Testis (tissue), 2 donors: ENCODE measurements at regions not wholly inside any gene's neighbourhood (a gene's known extent, or its start where the extent isn't known, plus 50 kb on each side); places are given as distances from the start of the nearest gene placed in this dataset.

Experiments used
- DNase-seq: peaks from one replicate; pipeline ENCODE4 v3.0.0-alpha.2; 2019
- H3K27ac ChIP-seq, 2 donors: fragments of 200-600 bp; sonication (generic); one replicate each; pipeline ENCODE4 v1.5.1; 2019
- H3K27me3 ChIP-seq: fragments of 200-600 bp; sonication (generic); one replicate; pipeline ENCODE4 v1.5.1; 2019
- H3K36me3 ChIP-seq: fragments of 200-600 bp; sonication (generic); one replicate; pipeline ENCODE4 v1.5.1; 2017; ENCODE audit warnings: low read depth; ENCODE audit errors: missing control alignments
- H3K4me1 ChIP-seq: fragments of 200-600 bp; sonication (generic); one replicate; pipeline ENCODE4 v1.5.1; 2019
- H3K4me3 ChIP-seq, 2 donors: fragments of 200-600 bp; sonication (generic); one replicate each; pipeline ENCODE4 v1.5.1; 2017 to 2019
- H3K9me3 ChIP-seq: fragments of 200-600 bp; sonication (generic); one replicate; pipeline ENCODE4 v1.5.1; 2017
- CTCF ChIP-seq, 3 experiments: fragments of 450-650 bp in 2 of 3; fragments of 200-600 bp in 1 of 3; sonication (generic) in 1 of 3; IDR thresholded peaks; one replicate each; pipeline ENCODE4 v1.5.1; 2016 to 2019; ENCODE audit warnings: antibody characterized with exemption in 3 of 3, mild to moderate bottlenecking in 2 of 3, moderate library complexity in 1 of 3
- POLR2A ChIP-seq: fragments of 450-650 bp; IDR thresholded peaks from one replicate; pipeline ENCODE4 v1.6.1; 2017; ENCODE audit warnings: antibody characterized with exemption, mild to moderate bottlenecking, moderate library complexity
- WGBS, 2 donors: methylation state at CpG; one replicate each; pipeline ENCODE4 v1.1.5; 2018; 5-methylcytosine and 5-hydroxymethylcytosine counted together
- intact Hi-C: fragments of 100-400 bp; cut with DNase I; formaldehyde crosslinking; loops from one replicate; pipeline ENCODE4 v1.15.1; 2023; ENCODE audit warnings: low total_unique reads

GRCh38 chr6:44730771-44731391 lies 343.4 kb downstream of the CDC5L start:
- intact Hi-C loops = no loop called here
- no peak overlapping the region for H3K4me3 ChIP-seq
- H3K9me3 ChIP-seq = no peaks in the 10 kb centered on the region
- no peaks in the 10 kb centered on the region for H3K36me3 ChIP-seq
- WGBS, 2 donors = 67 to 78% methylated on average over 7 of the region's 7 CpGs
- no peak for DNase-seq
- H3K27ac ChIP-seq = no peak overlapping the region
- TF ChIP-seq CTCF (IDR thresholded peaks at IDR 0.05) (no peak), POLR2A (no peak)
- no peaks in the 10 kb centered on the region for H3K27me3 ChIP-seq
- no peaks in the 10 kb centered on the region for H3K4me1 ChIP-seq

GRCh38 chr6:44731485-44732095 lies 344.1 kb downstream of the CDC5L start:
- DNase-seq = no peak
- intact Hi-C loops = no loop called here
- no peak overlapping the region for H3K4me3 ChIP-seq
- no peaks in the 10 kb centered on the region for H3K27me3 ChIP-seq
- TF ChIP-seq POLR2A (no peak), CTCF (IDR thresholded peaks at IDR 0.05) (no peak)
- H3K27ac ChIP-seq = no peak overlapping the region
- no peaks in the 10 kb centered on the region for H3K9me3 ChIP-seq
- no peaks in the 10 kb centered on the region for H3K36me3 ChIP-seq
- H3K4me1 ChIP-seq = no peaks in the 10 kb centered on the region
- WGBS, 2 donors = 94 to 97% methylated on average over 6 of the region's 6 CpGs

- H3K4me1 ChIP-seq = no peaks in the 10 kb centered on the region
- intact Hi-C loops = no loop called here
- no peaks in the 10 kb centered on the region for H3K9me3 ChIP-seq
- TF ChIP-seq POLR2A (no peak), CTCF (IDR thresholded peaks at IDR 0.05) (no peak)
- H3K27ac ChIP-seq = no peak overlapping the region
- H3K36me3 ChIP-seq = no peaks in the 10 kb centered on the region
- H3K4me3 ChIP-seq = no peak overlapping the region
- DNase-seq = no peak
- H3K27me3 ChIP-seq = no peaks in the 10 kb centered on the region
- 95 to 96% methylated on average over 5 of the region's 5 CpGs for WGBS, 2 donors
Measured at GRCh38 chr6:44732243-44732642, 344.7 kb downstream of the CDC5L start.

GRCh38 chr6:44733126-44733525 lies 345.6 kb downstream of the CDC5L start:
- TF ChIP-seq POLR2A (no peak), CTCF (IDR thresholded peaks at IDR 0.05) (no peak)
- no peaks in the 10 kb centered on the region for H3K27me3 ChIP-seq
- H3K4me3 ChIP-seq = no peak overlapping the region
- no peaks in the 10 kb centered on the region for H3K4me1 ChIP-seq
- H3K36me3 ChIP-seq = no peaks in the 10 kb centered on the region
- no peaks in the 10 kb centered on the region for H3K9me3 ChIP-seq
- no peak for DNase-seq
- H3K27ac ChIP-seq = no peak overlapping the region
- intact Hi-C loops = no loop called here
- WGBS, 2 donors = 89% methylated on average over 4 of the region's 4 CpGs

- TF ChIP-seq CTCF (IDR thresholded peaks at IDR 0.05) (no peak), POLR2A (no peak)
- H3K27ac ChIP-seq = no peak overlapping the region
- H3K27me3 ChIP-seq = no peaks in the 10 kb centered on the region
- WGBS, 2 donors = 77 to 83% methylated on average over 4 of the region's 4 CpGs
- H3K9me3 ChIP-seq = no peaks in the 10 kb centered on the region
- peak; percentile 36 for DNase-seq
- intact Hi-C loops = no loop called here
- H3K4me3 ChIP-seq = no peak overlapping the region
- no peaks in the 10 kb centered on the region for H3K36me3 ChIP-seq
- no peaks in the 10 kb centered on the region for H3K4me1 ChIP-seq
Measured at GRCh38 chr6:44733868-44734267, 346.4 kb downstream of the CDC5L start.
